GM18505 (cell line): ENCODE measurements at regions not wholly inside any gene's neighbourhood (a gene's known extent, or its start where the extent isn't known, plus 50 kb on each side); places are given as distances from the start of the nearest gene placed in this dataset.
A peak's percentile ranks its signal among the peaks of the same experiment; 100 is the strongest.
"Not testable (repeated sequence)": the region's sequence is repeated elsewhere in the genome, so short reads cannot be mapped to it uniquely, and the experiment has no call there.

Source experiments
- ATAC-seq: cut with Tn5 transposase; IDR thresholded peaks from one replicate; pipeline ENCODE4 v1.9.1; 2021; ENCODE audit not compliant: unreplicated experiment
- POLR2A ChIP-seq: IDR thresholded peaks from 4 replicates; pipeline ENCODE4 v1.6.1; 2011; ENCODE audit warnings: borderline replicate concordance; ENCODE audit not compliant: insufficient read depth, insufficient read length; ENCODE audit errors: extremely low read depth

- ATAC-seq: not testable (repeated sequence)
These were observed 270.4 kb upstream of the PLCXD1 start for GRCh38 chrX:10469-11458.

DNA sequence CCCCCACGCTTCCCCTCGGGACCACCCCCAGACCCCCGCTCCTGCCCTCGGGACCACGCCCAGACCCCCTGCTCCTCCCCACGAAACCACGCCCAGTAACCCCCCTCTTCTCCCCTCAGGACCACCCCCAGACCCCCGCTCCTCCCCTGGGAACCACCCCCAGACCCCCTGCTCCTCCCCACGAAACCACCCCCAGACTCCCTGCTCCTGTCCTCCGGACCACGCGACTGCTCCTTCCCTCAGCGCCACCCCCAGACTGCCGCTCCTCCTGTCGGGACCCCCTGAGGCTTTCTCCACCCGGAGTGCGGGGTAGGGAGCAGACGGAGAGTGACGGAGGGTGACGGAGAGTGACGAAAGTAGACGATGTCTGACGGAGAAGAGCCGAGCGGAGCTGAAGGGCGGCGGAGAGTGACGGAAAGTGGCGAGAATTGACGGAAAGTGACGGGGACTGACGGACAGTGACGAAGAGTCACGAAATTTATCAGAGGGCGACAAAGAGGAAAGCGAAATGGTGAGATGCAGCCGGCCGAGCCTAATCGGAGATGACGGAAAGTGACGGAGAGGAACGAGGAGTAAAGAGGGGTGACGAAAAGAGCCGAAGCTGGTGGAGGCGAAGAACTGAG, 267.2 kb upstream of the PLCXD1 start:
- ATAC-seq: not testable (repeated sequence)

GRCh38 chrX:14452-14851, 266.7 kb upstream of the PLCXD1 start:
- ATAC-seq: not testable (repeated sequence)

GRCh38 chrX:18768-19454, 262.3 kb upstream of the PLCXD1 start:
- ATAC-seq: peak; percentile 76

DNA sequence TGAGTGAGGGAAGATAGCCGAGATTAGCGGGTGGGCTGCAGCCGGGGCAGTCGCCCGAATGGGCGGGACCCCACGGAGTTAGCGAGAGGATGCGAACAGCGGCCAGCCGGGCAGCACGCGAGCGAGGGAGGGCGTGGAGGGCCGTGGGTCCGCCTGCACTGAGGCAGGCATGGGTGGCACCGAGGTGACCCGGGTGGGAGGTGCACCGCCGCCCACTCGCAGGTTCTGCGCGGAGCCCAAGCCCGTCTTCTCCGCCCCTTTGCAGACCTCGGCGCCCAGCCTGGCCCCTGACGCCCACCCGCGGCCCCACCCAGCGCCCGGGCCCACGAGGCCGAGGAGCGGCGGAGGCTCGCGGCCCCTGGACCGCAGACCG, 261.7 kb upstream of the PLCXD1 start:
- peak; percentile 35 for ATAC-seq

DNA sequence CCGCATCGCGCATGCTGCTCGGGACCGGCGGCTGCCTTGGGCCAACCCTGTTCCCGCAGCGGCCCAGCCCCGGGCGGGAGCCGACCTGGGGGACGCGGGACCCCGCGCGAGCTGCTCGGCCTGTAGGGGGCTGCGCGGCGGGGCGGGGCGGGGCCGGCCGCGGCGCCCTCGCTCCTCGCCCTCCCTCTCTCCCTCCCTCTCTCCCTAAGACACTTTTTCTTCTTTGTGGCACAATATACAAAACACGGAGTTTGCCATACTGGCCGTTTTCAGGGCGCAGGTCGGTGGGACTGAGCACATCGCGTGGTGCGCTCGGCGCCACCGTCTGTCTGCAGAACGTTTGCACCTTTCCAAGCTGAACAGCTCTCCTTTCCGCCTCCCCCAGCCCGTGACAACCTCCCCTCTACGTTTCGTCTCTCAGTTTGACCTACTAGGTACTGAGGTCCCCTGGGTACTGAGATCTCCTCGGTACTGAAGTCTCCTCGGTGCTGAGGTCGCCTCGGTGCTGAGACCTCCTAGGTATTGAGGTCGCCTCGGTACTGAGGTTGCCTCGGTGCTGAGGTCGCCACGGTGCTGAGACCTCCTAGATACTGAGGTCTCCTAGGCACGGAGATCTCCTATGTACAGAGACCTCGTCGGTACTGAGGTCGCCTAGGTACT, 261.1 kb upstream of the PLCXD1 start:
- ATAC-seq: peak; percentile 49
- TF ChIP-seq POLR2A: no peak

DNA sequence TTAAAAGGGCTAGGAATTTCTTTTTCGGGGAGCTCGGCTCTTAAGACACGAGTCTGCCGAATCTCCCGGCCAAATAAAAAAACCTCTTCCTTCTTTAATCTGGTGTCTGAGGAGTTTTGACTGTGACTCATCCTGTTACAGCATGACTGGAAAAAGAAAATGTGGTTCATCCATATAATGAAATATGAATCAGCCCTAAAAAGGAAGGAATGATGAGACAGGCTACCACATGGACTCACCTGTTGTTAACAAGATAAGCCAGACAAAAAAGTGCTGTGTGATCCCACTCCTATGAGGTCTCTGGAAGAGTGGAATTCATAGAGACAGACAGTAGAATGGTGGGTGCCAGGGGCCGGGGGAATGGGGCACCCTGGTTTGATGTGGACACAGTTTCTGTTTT, 257.0 kb upstream of the PLCXD1 start:
- ATAC-seq: not testable (repeated sequence)
